A549 (cell line): ENCODE measurements at regions not wholly inside any gene's neighbourhood (a gene's known extent, or its start where the extent isn't known, plus 50 kb on each side); places are given as distances from the start of the nearest gene placed in this dataset.

Source experiments
- ATAC-seq, 2 experiments: fragments of 200-7000 bp in 1 of 2; fragments of >200 bp in 1 of 2; cut with Nextera tagmentation in 1 of 2; cut with Tn5 transposase in 1 of 2; 3 replicates each; pipeline versions ENCODE4 v1.8.0 to v1.9.1; 2018 to 2020; ENCODE audit warnings: mild to moderate bottlenecking in 1 of 2, moderate library complexity in 1 of 2
- CTCF ChIA-PET: fragments of 300-600 bp; sonication (Branson Sonifier 250); formaldehyde crosslinking; extraction: SDS; loops from one replicate; lab custom pipeline; 2021; ENCODE audit warnings: antibody characterized with exemption, inconsistent platforms; lab: Yijun Ruan, JAX
- POLR2A ChIA-PET: fragments of 350-600 bp; formaldehyde crosslinking; extraction: SDS; loops from one replicate; lab custom pipeline; 2021; ENCODE audit warnings: antibody characterized with exemption, inconsistent platforms; lab: Yijun Ruan, JAX
- DNase-seq, 2 experiments: peaks; one replicate each; pipeline versions ENCODE4 v3.0.0 to v3.0.0-alpha.2; 2011 to 2016; ENCODE audit warnings: low read depth in 1 of 2, low spot score in 1 of 2
- FAIRE-seq: peaks from 2 replicates; lab custom pipeline; 2011; peaks lifted over from hg19 to GRCh38; lab: Jason Lieb, UNC
- H3K27ac ChIP-seq, 2 experiments: fragments of >200 bp; sonication (Bioruptor Twin); formaldehyde crosslinking; 3 replicates each; pipeline ENCODE4 v1.5.1; 2016 to 2017
- H3K4me1 ChIP-seq: fragments of >200 bp; sonication (Bioruptor Twin); formaldehyde crosslinking; 3 replicates; pipeline ENCODE4 v1.6.1; 2016
- H3K4me2 ChIP-seq: fragments of >200 bp; sonication (Bioruptor Twin); formaldehyde crosslinking; 3 replicates; pipeline ENCODE4 v1.6.1; 2016
- H3K4me3 ChIP-seq: fragments of >200 bp; sonication (Bioruptor Twin); formaldehyde crosslinking; 3 replicates; pipeline ENCODE4 v1.5.1; 2016
- H3K9me3 ChIP-seq: fragments of >200 bp; sonication (Bioruptor Twin); formaldehyde crosslinking; 3 replicates; pipeline ENCODE4 v1.6.1; 2016
- BHLHE40 ChIP-seq: IDR thresholded peaks from 2 replicates; pipeline ENCODE4 v1.6.1; 2012; ENCODE audit warnings: low read depth, low read length, inconsistent platforms
- EHF ChIP-seq: fragments of 250-450 bp; sonication (Bioruptor Pico); IDR thresholded peaks from 2 replicates; pipeline ENCODE4 v1.5.0; 2020; ENCODE audit warnings: mild to moderate bottlenecking
- FOSB ChIP-seq: fragments of 250-450 bp; sonication (Bioruptor Pico); IDR thresholded peaks from 2 replicates; pipeline ENCODE4 v1.5.0; 2020; ENCODE audit warnings: mild to moderate bottlenecking, moderate library complexity
- FOXS1 ChIP-seq: fragments of 250-450 bp; sonication (Bioruptor Pico); IDR thresholded peaks from 2 replicates; pipeline ENCODE4 v1.5.0; 2020; ENCODE audit warnings: mild to moderate bottlenecking, moderate library complexity
- GATA3 ChIP-seq: IDR thresholded peaks from 2 replicates; pipeline ENCODE4 v1.6.1; 2012; ENCODE audit warnings: borderline replicate concordance
- HOXA7 ChIP-seq: fragments of 250-450 bp; sonication (Bioruptor Pico); IDR thresholded peaks from 2 replicates; pipeline ENCODE4 v1.5.0; 2020; ENCODE audit warnings: mild to moderate bottlenecking, moderate library complexity
- HOXB13 ChIP-seq: fragments of 250-450 bp; sonication (Bioruptor Pico); IDR thresholded peaks from 2 replicates; pipeline ENCODE4 v1.5.0; 2020; ENCODE audit warnings: low read depth, mild to moderate bottlenecking, moderate library complexity
- HOXB5 ChIP-seq: fragments of 250-450 bp; sonication (Bioruptor Pico); IDR thresholded peaks from 2 replicates; pipeline ENCODE4 v1.5.0; 2020; ENCODE audit warnings: mild to moderate bottlenecking, moderate library complexity
- MYC ChIP-seq: IDR thresholded peaks from 2 replicates; pipeline ENCODE4 v1.6.1; 2012; ENCODE audit warnings: mild to moderate bottlenecking, inconsistent platforms, low read length, improper control_type of control experiment, borderline replicate concordance
- PHF8 ChIP-seq: fragments of 200-600 bp; sonication (generic); IDR thresholded peaks from 2 replicates; pipeline ENCODE4 v1.6.1; 2016; ENCODE audit warnings: low read depth, mild to moderate bottlenecking, antibody characterized with exemption, moderate library complexity, borderline replicate concordance
- POLR2A ChIP-seq: IDR thresholded peaks from 2 replicates; pipeline ENCODE4 v1.6.1; 2012; ENCODE audit warnings: mild to moderate bottlenecking, low read length
- RFX5 ChIP-seq: fragments of 450-650 bp; IDR thresholded peaks from 2 replicates; pipeline ENCODE4 v1.7.1; 2014; ENCODE audit warnings: antibody characterized with exemption, mild to moderate bottlenecking, moderate library complexity
- RNF2 ChIP-seq: fragments of 200-600 bp; sonication (generic); IDR thresholded peaks from 2 replicates; pipeline ENCODE4 v1.6.1; 2016; ENCODE audit warnings: low read depth, mild to moderate bottlenecking, antibody characterized with exemption, moderate library complexity, borderline replicate concordance
- SMC3 ChIP-seq: fragments of >200 bp; sonication (Bioruptor Twin); formaldehyde crosslinking; IDR thresholded peaks from 3 replicates; pipeline ENCODE4 v1.6.1; 2018; ENCODE audit warnings: inconsistent platforms
- WGBS: methylation state at CpG from one replicate; pipeline ENCODE4 v1.1.6; 2017; ENCODE audit errors: missing lambda C conversion rate; 5-methylcytosine and 5-hydroxymethylcytosine counted together
- TF ChIP-seq, protein P1 (sequence below): fragments of >200 bp; sonication (Bioruptor Twin); formaldehyde crosslinking; IDR thresholded peaks from 3 replicates; pipeline ENCODE4 v1.5.1; 2016
- TF ChIP-seq, protein P2 (sequence below): IDR thresholded peaks from 2 replicates; pipeline ENCODE4 v1.6.1; 2012; ENCODE audit warnings: low read depth, borderline replicate concordance
- TF ChIP-seq, protein P3 (sequence below): fragments of 250-450 bp; sonication (Bioruptor Pico); IDR thresholded peaks from 2 replicates; pipeline ENCODE4 v1.5.0; 2021; ENCODE audit warnings: mild to moderate bottlenecking, moderate library complexity, borderline replicate concordance
- TF ChIP-seq, protein P4 (sequence below): fragments of 200-600 bp; sonication (generic); IDR thresholded peaks from 2 replicates; pipeline ENCODE4 v1.6.1; 2016; ENCODE audit warnings: antibody characterized with exemption, mild to moderate bottlenecking, moderate library complexity
- TF ChIP-seq, protein P5 (sequence below): fragments of >200 bp; sonication (Bioruptor Twin); formaldehyde crosslinking; IDR thresholded peaks from 2 replicates; pipeline ENCODE4 v1.6.1; 2016

DNA sequence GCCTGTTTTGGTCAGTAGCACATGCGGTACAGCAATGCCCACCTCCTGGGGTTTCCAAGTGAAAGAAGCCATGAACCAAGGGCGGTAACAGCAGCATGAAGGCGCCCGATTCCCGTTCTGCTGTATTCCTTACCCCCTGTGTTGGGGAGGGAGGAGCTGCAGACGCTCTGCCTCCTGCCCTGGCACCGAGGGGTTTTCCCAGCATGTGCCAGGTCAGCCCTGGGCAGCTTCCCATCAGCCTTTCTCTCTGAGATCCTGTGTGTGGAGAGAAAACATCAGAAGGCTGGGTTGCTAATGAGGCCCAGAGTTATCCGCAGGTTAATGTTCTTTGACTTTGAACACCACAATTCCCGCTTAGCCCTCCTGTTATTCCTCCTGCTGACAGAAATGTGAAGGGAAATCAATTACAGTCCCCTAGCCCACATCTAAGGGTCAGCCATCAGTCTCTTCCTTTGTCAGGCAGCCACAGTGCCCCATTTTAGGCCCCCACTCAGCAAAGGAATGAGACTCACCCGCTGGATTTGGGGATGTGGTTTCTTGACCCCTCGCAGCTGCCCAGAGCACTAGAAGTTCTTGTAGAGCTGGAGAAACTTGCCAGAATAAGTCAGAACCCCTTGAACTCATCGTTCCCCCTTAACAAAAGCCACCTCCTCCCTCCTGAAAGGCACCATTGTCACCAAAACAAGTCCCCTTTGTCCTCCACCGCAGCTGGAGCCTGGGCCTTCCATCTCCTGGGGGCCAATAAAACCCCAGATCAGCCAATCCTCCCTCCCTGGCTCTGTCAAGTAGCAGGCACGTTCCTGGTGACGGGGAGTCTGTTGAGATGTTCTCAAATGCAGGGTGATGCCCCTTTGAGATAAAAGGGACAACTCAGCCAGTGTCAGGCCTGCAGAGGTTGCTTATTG, 168.5 kb downstream of the KATNIP start:
- Histone ChIP-seq H3K27ac (no peak overlapping the region), H3K4me1 (no peaks in the 10 kb centered on the region), H3K9me3 (no peaks in the 10 kb centered on the region), H3K4me2 (no peak overlapping the region), H3K4me3 (no peak overlapping the region)
- ChIA-PET CTCF (interaction anchor here (0.6 to 1.5 kb wide), 3 partner anchors 12 to 68 kb away, joined by 3 to 4 read pairs (median 3); no protein-coding TSS in a partner anchor), POLR2A (no interaction called here)
- TF ChIP-seq, protein P1, sequence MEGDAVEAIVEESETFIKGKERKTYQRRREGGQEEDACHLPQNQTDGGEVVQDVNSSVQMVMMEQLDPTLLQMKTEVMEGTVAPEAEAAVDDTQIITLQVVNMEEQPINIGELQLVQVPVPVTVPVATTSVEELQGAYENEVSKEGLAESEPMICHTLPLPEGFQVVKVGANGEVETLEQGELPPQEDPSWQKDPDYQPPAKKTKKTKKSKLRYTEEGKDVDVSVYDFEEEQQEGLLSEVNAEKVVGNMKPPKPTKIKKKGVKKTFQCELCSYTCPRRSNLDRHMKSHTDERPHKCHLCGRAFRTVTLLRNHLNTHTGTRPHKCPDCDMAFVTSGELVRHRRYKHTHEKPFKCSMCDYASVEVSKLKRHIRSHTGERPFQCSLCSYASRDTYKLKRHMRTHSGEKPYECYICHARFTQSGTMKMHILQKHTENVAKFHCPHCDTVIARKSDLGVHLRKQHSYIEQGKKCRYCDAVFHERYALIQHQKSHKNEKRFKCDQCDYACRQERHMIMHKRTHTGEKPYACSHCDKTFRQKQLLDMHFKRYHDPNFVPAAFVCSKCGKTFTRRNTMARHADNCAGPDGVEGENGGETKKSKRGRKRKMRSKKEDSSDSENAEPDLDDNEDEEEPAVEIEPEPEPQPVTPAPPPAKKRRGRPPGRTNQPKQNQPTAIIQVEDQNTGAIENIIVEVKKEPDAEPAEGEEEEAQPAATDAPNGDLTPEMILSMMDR: no peak
- TF ChIP-seq, protein P2, sequence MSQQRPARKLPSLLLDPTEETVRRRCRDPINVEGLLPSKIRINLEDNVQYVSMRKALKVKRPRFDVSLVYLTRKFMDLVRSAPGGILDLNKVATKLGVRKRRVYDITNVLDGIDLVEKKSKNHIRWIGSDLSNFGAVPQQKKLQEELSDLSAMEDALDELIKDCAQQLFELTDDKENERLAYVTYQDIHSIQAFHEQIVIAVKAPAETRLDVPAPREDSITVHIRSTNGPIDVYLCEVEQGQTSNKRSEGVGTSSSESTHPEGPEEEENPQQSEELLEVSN: no peak
- TF ChIP-seq RFX5 (no peak), RNF2 (no peak), HOXB13 (CRISPR knock-in tag) (no peak), HOXB5 (no peak), HOXA7 (CRISPR knock-in tag) (no peak), EHF (CRISPR knock-in tag) (no peak)
- TF ChIP-seq, protein P3, sequence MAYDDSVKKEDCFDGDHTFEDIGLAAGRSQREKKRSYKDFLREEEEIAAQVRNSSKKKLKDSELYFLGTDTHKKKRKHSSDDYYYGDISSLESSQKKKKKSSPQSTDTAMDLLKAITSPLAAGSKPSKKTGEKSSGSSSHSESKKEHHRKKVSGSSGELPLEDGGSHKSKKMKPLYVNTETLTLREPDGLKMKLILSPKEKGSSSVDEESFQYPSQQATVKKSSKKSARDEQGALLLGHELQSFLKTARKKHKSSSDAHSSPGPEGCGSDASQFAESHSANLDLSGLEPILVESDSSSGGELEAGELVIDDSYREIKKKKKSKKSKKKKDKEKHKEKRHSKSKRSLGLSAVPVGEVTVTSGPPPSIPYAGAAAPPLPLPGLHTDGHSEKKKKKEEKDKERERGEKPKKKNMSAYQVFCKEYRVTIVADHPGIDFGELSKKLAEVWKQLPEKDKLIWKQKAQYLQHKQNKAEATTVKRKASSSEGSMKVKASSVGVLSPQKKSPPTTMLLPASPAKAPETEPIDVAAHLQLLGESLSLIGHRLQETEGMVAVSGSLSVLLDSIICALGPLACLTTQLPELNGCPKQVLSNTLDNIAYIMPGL (CRISPR knock-in tag): no peak
- TF ChIP-seq, protein P4, sequence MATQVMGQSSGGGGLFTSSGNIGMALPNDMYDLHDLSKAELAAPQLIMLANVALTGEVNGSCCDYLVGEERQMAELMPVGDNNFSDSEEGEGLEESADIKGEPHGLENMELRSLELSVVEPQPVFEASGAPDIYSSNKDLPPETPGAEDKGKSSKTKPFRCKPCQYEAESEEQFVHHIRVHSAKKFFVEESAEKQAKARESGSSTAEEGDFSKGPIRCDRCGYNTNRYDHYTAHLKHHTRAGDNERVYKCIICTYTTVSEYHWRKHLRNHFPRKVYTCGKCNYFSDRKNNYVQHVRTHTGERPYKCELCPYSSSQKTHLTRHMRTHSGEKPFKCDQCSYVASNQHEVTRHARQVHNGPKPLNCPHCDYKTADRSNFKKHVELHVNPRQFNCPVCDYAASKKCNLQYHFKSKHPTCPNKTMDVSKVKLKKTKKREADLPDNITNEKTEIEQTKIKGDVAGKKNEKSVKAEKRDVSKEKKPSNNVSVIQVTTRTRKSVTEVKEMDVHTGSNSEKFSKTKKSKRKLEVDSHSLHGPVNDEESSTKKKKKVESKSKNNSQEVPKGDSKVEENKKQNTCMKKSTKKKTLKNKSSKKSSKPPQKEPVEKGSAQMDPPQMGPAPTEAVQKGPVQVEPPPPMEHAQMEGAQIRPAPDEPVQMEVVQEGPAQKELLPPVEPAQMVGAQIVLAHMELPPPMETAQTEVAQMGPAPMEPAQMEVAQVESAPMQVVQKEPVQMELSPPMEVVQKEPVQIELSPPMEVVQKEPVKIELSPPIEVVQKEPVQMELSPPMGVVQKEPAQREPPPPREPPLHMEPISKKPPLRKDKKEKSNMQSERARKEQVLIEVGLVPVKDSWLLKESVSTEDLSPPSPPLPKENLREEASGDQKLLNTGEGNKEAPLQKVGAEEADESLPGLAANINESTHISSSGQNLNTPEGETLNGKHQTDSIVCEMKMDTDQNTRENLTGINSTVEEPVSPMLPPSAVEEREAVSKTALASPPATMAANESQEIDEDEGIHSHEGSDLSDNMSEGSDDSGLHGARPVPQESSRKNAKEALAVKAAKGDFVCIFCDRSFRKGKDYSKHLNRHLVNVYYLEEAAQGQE: no peak
- ATAC-seq (no peak), FAIRE-seq (no peak), DNase-seq (no peak)
- WGBS: 93% methylated on average over 15 of the region's 15 CpGs

DNA sequence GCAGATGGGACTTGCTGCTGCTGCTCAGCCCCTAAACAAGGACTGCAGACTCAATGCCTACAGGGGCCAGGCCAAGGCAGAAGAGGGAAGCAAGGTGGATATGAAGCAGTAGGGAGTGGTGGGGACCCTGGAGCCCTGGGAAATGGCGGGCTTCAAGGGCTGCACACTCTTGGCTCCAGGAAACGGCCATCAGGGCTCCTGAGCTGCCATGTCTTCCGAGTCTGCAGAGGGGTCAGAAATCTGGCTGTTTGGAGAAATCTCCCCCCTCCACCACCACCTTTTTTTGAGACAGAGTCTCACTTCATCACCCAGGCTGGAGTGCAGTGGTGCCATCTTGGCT, 169.1 kb downstream of the KATNIP start:
- WGBS: 87% methylated on average over 3 of the region's 3 CpGs
- POLR2A ChIA-PET: no interaction called here
- no peaks in the 10 kb centered on the region for H3K4me1 ChIP-seq
- no peak overlapping the region for H3K4me2 ChIP-seq
- H3K9me3 ChIP-seq: no peaks in the 10 kb centered on the region
- no peak for DNase-seq
- H3K27ac ChIP-seq: no peak overlapping the region
- TF ChIP-seq GATA3: no peak
- no peak for TF ChIP-seq POLR2A
- TF ChIP-seq MYC: no peak
- no peak for TF ChIP-seq FOXS1 (CRISPR knock-in tag)
- TF ChIP-seq, protein P5, sequence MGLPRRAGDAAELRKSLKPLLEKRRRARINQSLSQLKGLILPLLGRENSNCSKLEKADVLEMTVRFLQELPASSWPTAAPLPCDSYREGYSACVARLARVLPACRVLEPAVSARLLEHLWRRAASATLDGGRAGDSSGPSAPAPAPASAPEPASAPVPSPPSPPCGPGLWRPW: no peak
- TF ChIP-seq SMC3: no peak
- no peak for TF ChIP-seq FOSB (CRISPR knock-in tag)
- no peak for TF ChIP-seq PHF8
- no peak for TF ChIP-seq BHLHE40
- no peak for FAIRE-seq
- no peak overlapping the region for H3K4me3 ChIP-seq
- CTCF ChIA-PET: interaction anchor here (0.6 to 1.1 kb wide), 2 partner anchors 11 to 68 kb away, joined by 3 read pairs; no protein-coding TSS in a partner anchor
- ATAC-seq: no peak
